H9 (cell line): ENCODE measurements at regions not wholly inside any gene's neighbourhood (a gene's known extent, or its start where the extent isn't known, plus 50 kb on each side); places are given as distances from the start of the nearest gene placed in this dataset.
"Not testable (repeated sequence)": the region's sequence is repeated elsewhere in the genome, so short reads cannot be mapped to it uniquely, and the experiment has no call there.

ENCODE experiments used
- DNase-seq: peaks from one replicate; pipeline ENCODE4 v3.0.0-alpha.2; 2017
- H2AFZ ChIP-seq: one replicate; pipeline ENCODE4 v1.6.1; 2013; ENCODE audit warnings: mild to moderate bottlenecking, low read length, control low read depth, moderate library complexity
- H2AK5ac ChIP-seq: 2 replicates; pipeline ENCODE4 v1.6.1; 2013; ENCODE audit warnings: low read length, control low read depth, mixed read lengths; ENCODE audit not compliant: insufficient read length
- H2BK120ac ChIP-seq: one replicate; pipeline ENCODE4 v1.6.1; 2013; ENCODE audit warnings: low read depth, mild to moderate bottlenecking, low read length, control low read depth, inconsistent platforms; ENCODE audit not compliant: poor library complexity, severe bottlenecking
- H2BK12ac ChIP-seq: 2 replicates; pipeline ENCODE4 v1.6.1; 2013; ENCODE audit warnings: low read length, control low read depth, mixed read lengths, low read depth; ENCODE audit not compliant: insufficient read length
- H2BK15ac ChIP-seq: 2 replicates; pipeline ENCODE4 v1.6.1; 2013; ENCODE audit warnings: low read depth, low read length, control low read depth
- H2BK20ac ChIP-seq: one replicate; pipeline ENCODE4 v1.6.1; 2013; ENCODE audit warnings: low read depth, mild to moderate bottlenecking, low read length, control low read depth, inconsistent platforms; ENCODE audit not compliant: poor library complexity, severe bottlenecking
- H2BK5ac ChIP-seq: 2 replicates; pipeline ENCODE4 v1.6.1; 2013; ENCODE audit warnings: low read length, control low read depth, mixed read lengths; ENCODE audit not compliant: insufficient read length
- H3K14ac ChIP-seq: 2 replicates; pipeline ENCODE4 v1.6.1; 2013; ENCODE audit warnings: low read length, control low read depth; ENCODE audit not compliant: insufficient read depth
- H3K18ac ChIP-seq: 2 replicates; pipeline ENCODE4 v1.6.1; 2013; ENCODE audit warnings: low read depth, mild to moderate bottlenecking, mixed read lengths, low read length, control low read depth; ENCODE audit not compliant: insufficient read length
- H3K23ac ChIP-seq: 2 replicates; pipeline ENCODE4 v1.6.1; 2013; ENCODE audit warnings: low read length, control low read depth, mixed read lengths, low read depth; ENCODE audit not compliant: insufficient read length
- H3K23me2 ChIP-seq: 2 replicates; pipeline ENCODE4 v1.6.1; 2013; ENCODE audit warnings: low read depth, mild to moderate bottlenecking, mixed read lengths, low read length, control low read depth; ENCODE audit not compliant: insufficient read length, poor library complexity, severe bottlenecking
- H3K27ac ChIP-seq: 2 replicates; pipeline ENCODE4 v1.5.1; 2013; ENCODE audit warnings: low read length, control low read depth, mixed read lengths, low read depth; ENCODE audit not compliant: insufficient read length
- H3K27me3 ChIP-seq: 2 replicates; pipeline ENCODE4 v1.6.1; 2013; ENCODE audit warnings: low read length, control low read depth, inconsistent platforms; ENCODE audit not compliant: insufficient read depth
- H3K4ac ChIP-seq: 2 replicates; pipeline ENCODE4 v1.6.1; 2013; ENCODE audit warnings: low read depth, mild to moderate bottlenecking, control low read depth, inconsistent platforms, low read length, moderate library complexity
- H3K4me1 ChIP-seq: 2 replicates; pipeline ENCODE4 v1.6.1; 2013; ENCODE audit warnings: low read length, control low read depth, inconsistent platforms; ENCODE audit not compliant: insufficient read depth
- H3K4me2 ChIP-seq: 2 replicates; pipeline ENCODE4 v1.6.1; 2013; ENCODE audit warnings: low read length, control low read depth, mixed read lengths; ENCODE audit not compliant: insufficient read length, insufficient read depth
- H3K56ac ChIP-seq: 2 replicates; pipeline ENCODE4 v1.6.1; 2013; ENCODE audit warnings: low read depth, mild to moderate bottlenecking, mixed read lengths, low read length, control low read depth; ENCODE audit not compliant: insufficient read length
- H3K79me1 ChIP-seq: 2 replicates; pipeline ENCODE4 v1.6.1; 2013; ENCODE audit warnings: low read depth, mild to moderate bottlenecking, moderate library complexity, low read length, control low read depth, inconsistent platforms; ENCODE audit not compliant: insufficient read depth, poor library complexity, severe bottlenecking
- H3K79me2 ChIP-seq: 2 replicates; pipeline ENCODE4 v1.6.1; 2013; ENCODE audit warnings: low read length, control low read depth, inconsistent platforms; ENCODE audit not compliant: insufficient read depth
- H3K9ac ChIP-seq: 2 replicates; pipeline ENCODE4 v1.6.1; 2013; ENCODE audit warnings: low read length, control low read depth, mixed read lengths; ENCODE audit not compliant: insufficient read length; ENCODE audit errors: extremely low read depth
- H3K9me3 ChIP-seq: one replicate; pipeline ENCODE4 v1.6.1; 2013; ENCODE audit warnings: low read depth, low read length, inconsistent platforms; ENCODE audit not compliant: control insufficient read depth
- H3T11ph ChIP-seq: one replicate; pipeline ENCODE4 v1.6.1; 2013; ENCODE audit warnings: mild to moderate bottlenecking, low read length, control low read depth, inconsistent platforms
- H4K20me1 ChIP-seq: one replicate; pipeline ENCODE4 v1.6.1; 2013; ENCODE audit not compliant: control insufficient read depth, insufficient read length, insufficient read depth
- H4K5ac ChIP-seq: 2 replicates; pipeline ENCODE4 v1.6.1; 2013; ENCODE audit warnings: low read depth, mild to moderate bottlenecking, mixed read lengths, low read length, control low read depth; ENCODE audit not compliant: insufficient read length
- H4K8ac ChIP-seq: replicated peaks from 2 replicates; pipeline ENCODE4 v1.6.1; 2013; ENCODE audit warnings: low read length, control low read depth, mixed read lengths, low read depth; ENCODE audit not compliant: insufficient read length
- H4K91ac ChIP-seq: 2 replicates; pipeline ENCODE4 v1.6.1; 2013; ENCODE audit warnings: low read depth, mild to moderate bottlenecking, moderate library complexity, mixed read lengths, low read length, control low read depth; ENCODE audit not compliant: insufficient read length
- H3K27ac Mint-ChIP-seq, 3 experiments: 2 replicates in 2 of 3; 3 replicates in 1 of 3; pipeline ENCODE4 v1.8.0; 2020 to 2021; ENCODE audit warnings: mixed read lengths in 3 of 3, mild to moderate bottlenecking in 1 of 3, moderate library complexity in 1 of 3
- H3K27me3 Mint-ChIP-seq: 2 replicates; pipeline ENCODE4 v1.8.0; 2021; ENCODE audit warnings: low read depth, mild to moderate bottlenecking, moderate library complexity, mixed read lengths
- H3K36me3 Mint-ChIP-seq, 3 experiments: 2 replicates in 2 of 3; 3 replicates in 1 of 3; pipeline ENCODE4 v1.8.0; 2020 to 2021; ENCODE audit warnings: low read depth in 3 of 3, mixed read lengths in 3 of 3; ENCODE audit not compliant: insufficient read depth in 1 of 3
- H3K4me1 Mint-ChIP-seq, 2 experiments: 2 replicates each; pipeline ENCODE4 v1.8.0; 2020; ENCODE audit warnings: mixed read lengths in 2 of 2
- H3K4me3 Mint-ChIP-seq, 2 experiments: 2 replicates in 1 of 2; 3 replicates in 1 of 2; pipeline ENCODE4 v1.8.0; 2020 to 2021; ENCODE audit warnings: mild to moderate bottlenecking in 2 of 2, mixed read lengths in 2 of 2, moderate library complexity in 1 of 2
- H3K9me3 Mint-ChIP-seq, 2 experiments: 2 replicates in 1 of 2; 3 replicates in 1 of 2; pipeline ENCODE4 v1.8.0; 2020; ENCODE audit warnings: mild to moderate bottlenecking in 2 of 2, mixed read lengths in 2 of 2, moderate library complexity in 1 of 2
- CTCF ChIP-seq: fragments of 200-600 bp; sonication (generic); conservative IDR thresholded peaks from 3 replicates; pipeline ENCODE4 v1.8.0; 2021; ENCODE audit warnings: antibody characterized with exemption, mild to moderate bottlenecking
- WGBS: extraction: QIAGEN DNeasy Blood & Tissue Kit; methylation state at CpG from one replicate; pipeline ENCODE4 v1.1.7; 2013; ENCODE audit warnings: missing lambda C conversion rate, low lambda C conversion rate, mixed read lengths; ENCODE audit not compliant: insufficient read length; ENCODE audit errors: extremely low coverage; 5-methylcytosine and 5-hydroxymethylcytosine counted together

DNA sequence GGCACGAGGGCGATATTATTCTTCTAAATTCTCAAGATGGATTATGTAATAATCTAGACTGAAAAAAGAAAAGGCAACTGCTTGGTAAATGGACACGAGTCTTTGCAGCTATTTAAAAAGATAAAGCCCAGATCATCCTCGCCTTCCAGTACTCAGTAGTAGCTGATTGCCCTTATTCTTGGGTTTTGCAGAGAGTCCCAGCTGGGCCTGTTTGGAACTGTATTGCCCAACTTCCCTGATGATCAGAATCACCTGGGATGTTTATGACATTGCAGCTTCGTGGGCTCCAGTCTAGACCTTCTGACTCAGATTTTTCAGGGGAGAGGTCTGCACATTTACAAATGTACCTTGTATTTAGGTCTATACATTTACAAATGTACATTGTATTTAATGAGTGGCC, 213.5 kb downstream of the RAB11FIP4 start:
- Histone ChIP-seq H3K14ac (no peak overlapping the region), H2BK15ac (no peak overlapping the region), H3K9ac (no peak overlapping the region), H3K9me3 (no peaks in the 10 kb centered on the region), H3K18ac (no peak overlapping the region), H2BK120ac (no peak overlapping the region), H2AK5ac (no peak overlapping the region), H3K27me3 (no peaks in the 10 kb centered on the region), H3K79me1 (no peaks in the 10 kb centered on the region), H3K27ac (no peak overlapping the region), H3K56ac (no peak overlapping the region), H3K4me2 (no peak overlapping the region), H2AFZ (no peak overlapping the region), H4K8ac (no peak overlapping the region), H3K4me1 (peaks cover 3% of the 10 kb centered on the region; the same call in 1 of the 2 replicates), H4K91ac (no peak overlapping the region), H3K79me2 (no peaks in the 10 kb centered on the region), H2BK5ac (no peak overlapping the region), H3K4ac (no peak overlapping the region), H3T11ph (no peak overlapping the region), H4K5ac (no peak overlapping the region), H2BK12ac (no peak overlapping the region), H3K23ac (no peak overlapping the region), H3K23me2 (no peaks in the 10 kb centered on the region), H4K20me1 (no peaks in the 10 kb centered on the region), H2BK20ac (no peak overlapping the region)
- no CpG with 5 or more reads among the region's 5 CpGs for WGBS
- no peak for TF ChIP-seq CTCF
- Mint-ChIP-seq H3K36me3 (no peaks in the 10 kb centered on the region; a peak in 1 of 7 replicates), H3K4me3 (no peak overlapping the region), H3K27ac (no peak overlapping the region), H3K27me3 (no peaks in the 10 kb centered on the region; the same call in 1 of the 2 replicates), H3K4me1 (peaks cover 4 to 6% of the 10 kb centered on the region in 2 experiments), H3K9me3 (no peaks in the 10 kb centered on the region)
- DNase-seq, result no peak

DNA sequence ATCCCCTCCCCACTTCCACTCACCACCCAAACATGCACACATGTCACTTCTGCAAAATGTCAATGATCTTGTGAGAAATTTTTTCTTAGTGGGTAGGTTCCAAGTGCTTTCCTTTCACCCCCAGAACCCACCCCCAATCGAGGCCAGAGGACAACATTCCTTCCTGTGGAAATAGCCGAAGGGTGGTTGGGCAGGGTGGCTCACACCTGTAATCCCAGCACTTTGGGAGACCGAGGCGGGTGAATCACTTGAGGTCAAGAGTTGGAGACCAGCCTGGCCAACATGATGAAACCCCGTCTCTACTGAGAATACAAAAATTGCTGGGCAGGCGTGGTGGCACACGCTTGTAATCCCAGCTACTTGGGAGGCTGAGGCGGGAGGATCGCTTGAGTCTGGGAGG, 208.7 kb downstream of the RAB11FIP4 start:
- H4K8ac ChIP-seq, H3K23me2 ChIP-seq, H3K36me3 Mint-ChIP-seq, H3K14ac ChIP-seq, H3K27me3 ChIP-seq, H2AK5ac ChIP-seq, H2AFZ ChIP-seq, H3K27ac Mint-ChIP-seq, H3K56ac ChIP-seq, H2BK12ac ChIP-seq, H3K27me3 Mint-ChIP-seq, DNase-seq, H3K9me3 ChIP-seq, H2BK20ac ChIP-seq, H3K4me3 Mint-ChIP-seq, H3K4me1 ChIP-seq, H3T11ph ChIP-seq, H3K18ac ChIP-seq, H3K4me2 ChIP-seq, H3K9me3 Mint-ChIP-seq, H3K79me1 ChIP-seq, H3K23ac ChIP-seq, H2BK15ac ChIP-seq, H3K27ac ChIP-seq, H2BK5ac ChIP-seq, H4K91ac ChIP-seq, H3K4ac ChIP-seq, H4K20me1 ChIP-seq, H4K5ac ChIP-seq, H3K79me2 ChIP-seq, H2BK120ac ChIP-seq, H3K9ac ChIP-seq: not testable (repeated sequence)
- no CpG with 5 or more reads among the region's 9 CpGs for WGBS
- peaks cover 20 to 22% of the 10 kb centered on the region in 2 experiments for H3K4me1 Mint-ChIP-seq
